ENCODE measurements at regions not wholly inside any gene's neighbourhood (a gene's known extent, or its start where the extent isn't known, plus 50 kb on each side); places are given as distances from the start of the nearest gene placed in this dataset.

GRCh38 chr6:97712751-97713150 is 429.7 kb upstream of the MMS22L start:
- DNase-seq (ENCODE audit: low read depth): no peak
- TF ChIP-seq CTCF (conservative IDR thresholded peaks at IDR 0.05; ENCODE audit: low read depth, low read length): no peak
- no peak overlapping the region for H3K4me3 ChIP-seq (ENCODE audit: low read depth, low read length)

GRCh38 chr6:97714772-97715171 is 431.8 kb upstream of the MMS22L start:
- TF ChIP-seq CTCF (conservative IDR thresholded peaks at IDR 0.05; ENCODE audit: low read depth, low read length): no peak
- DNase-seq (ENCODE audit: low read depth): no peak
- H3K4me3 ChIP-seq (ENCODE audit: low read depth, low read length): no peak overlapping the region

DNA sequence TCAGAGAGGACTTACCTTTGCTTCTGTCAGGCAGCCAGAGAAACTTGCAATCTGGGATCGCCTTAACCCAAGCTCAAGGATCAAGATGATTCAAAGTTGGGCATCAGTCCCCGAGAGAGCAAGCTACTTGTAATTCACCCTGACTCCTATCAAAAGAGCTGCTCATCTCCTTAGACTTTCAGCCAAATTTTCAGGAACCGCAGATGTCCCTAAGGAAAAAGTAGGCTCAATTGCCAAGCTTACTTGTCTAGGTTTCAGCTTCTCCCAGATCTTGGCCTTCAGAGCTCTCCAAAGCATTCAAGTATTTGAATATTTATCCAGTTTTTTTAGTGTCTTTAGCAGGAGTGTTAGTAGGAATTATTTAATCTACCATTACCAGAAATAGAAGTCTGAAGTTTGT is 434.1 kb upstream of the MMS22L start:
- DNase-seq (ENCODE audit: low read depth): no peak
- no peak overlapping the region for H3K4me3 ChIP-seq (ENCODE audit: low read depth, low read length)
- TF ChIP-seq CTCF (conservative IDR thresholded peaks at IDR 0.05; ENCODE audit: low read depth, low read length): no peak

GRCh38 chr6:97726378-97726777 is 443.4 kb upstream of the MMS22L start:
- no peak for TF ChIP-seq CTCF (conservative IDR thresholded peaks at IDR 0.05; ENCODE audit: low read depth, low read length)
- H3K4me3 ChIP-seq (ENCODE audit: low read depth, low read length): no peak overlapping the region
- no peak for DNase-seq (ENCODE audit: low read depth)

DNA sequence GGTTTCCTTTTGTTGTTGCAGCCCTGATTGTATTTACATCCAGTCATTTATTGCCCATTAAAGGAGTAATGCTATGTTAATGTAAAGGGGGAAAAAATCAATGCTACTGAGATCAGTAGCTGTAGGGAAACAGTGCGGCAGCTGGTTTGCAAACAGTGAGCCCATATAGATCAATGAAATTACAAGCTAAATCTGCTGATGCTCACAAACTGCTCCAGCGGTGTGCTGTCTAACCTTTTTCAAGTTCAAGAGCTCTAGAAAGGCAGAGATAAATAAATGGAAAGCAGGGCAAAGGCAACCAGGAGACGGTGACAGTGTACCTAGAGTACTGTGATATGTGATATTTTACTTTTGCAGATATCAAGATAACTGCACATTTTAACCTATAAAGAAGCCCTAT is 449.0 kb upstream of the MMS22L start:
- no peak overlapping the region for H3K4me3 ChIP-seq (ENCODE audit: low read depth, low read length)
- no peak for DNase-seq (ENCODE audit: low read depth)
- no peak for TF ChIP-seq CTCF (conservative IDR thresholded peaks at IDR 0.05; ENCODE audit: low read depth, low read length)

DNA sequence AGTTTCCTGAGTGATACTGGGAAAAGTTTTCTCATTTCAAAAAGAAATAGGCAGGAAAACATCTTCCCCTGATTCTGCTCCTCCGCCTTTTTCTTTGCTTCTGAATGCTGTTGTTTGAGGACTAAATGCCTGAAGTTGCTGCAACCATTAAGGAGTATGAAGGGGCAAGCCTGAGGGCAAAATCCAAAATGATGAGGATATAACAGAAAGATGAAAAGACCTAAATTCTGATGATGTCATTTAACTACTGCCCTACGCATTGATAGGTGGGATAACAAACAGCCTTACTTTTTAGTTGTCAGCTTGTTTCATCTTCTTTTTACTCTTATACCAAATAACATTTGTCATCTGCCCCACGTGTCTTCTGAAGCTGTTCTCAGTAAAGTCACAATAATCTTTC is 474.6 kb upstream of the MMS22L start:
- no peak overlapping the region for H3K4me3 ChIP-seq (ENCODE audit: low read depth, low read length)
- no peak for TF ChIP-seq CTCF (conservative IDR thresholded peaks at IDR 0.05; ENCODE audit: low read depth, low read length)
- DNase-seq (ENCODE audit: low read depth): no peak

- DNase-seq (ENCODE audit: low read depth): peak; percentile 50
- H3K4me3 ChIP-seq (ENCODE audit: low read depth, low read length): no peak overlapping the region
- TF ChIP-seq CTCF (conservative IDR thresholded peaks at IDR 0.05; ENCODE audit: low read depth, low read length): no peak
Measured at GRCh38 chr6:97765461-97765860, 482.4 kb upstream of the MMS22L start.

Measured in choroid plexus epithelial cell (primary cell).